ENCODE measurements at regions not wholly inside any gene's neighbourhood (a gene's known extent, or its start where the extent isn't known, plus 50 kb on each side); places are given as distances from the start of the nearest gene placed in this dataset.

- no peak for DNase-seq (ENCODE audit: low spot score)
Measured at GRCh38 chr2:147709655-147710054, 135.2 kb upstream of the ACVR2A start.

- DNase-seq (ENCODE audit: low spot score) = no peak
Measured at GRCh38 chr2:147703171-147703570, 141.7 kb upstream of the ACVR2A start.

GRCh38 chr2:147698166-147698565 is 146.7 kb upstream of the ACVR2A start:
- DNase-seq (ENCODE audit: low spot score) = no peak

GRCh38 chr2:147696426-147696825 is 148.4 kb upstream of the ACVR2A start:
- no peak for DNase-seq (ENCODE audit: low spot score)

GRCh38 chr2:147689220-147689909 is 155.5 kb upstream of the ACVR2A start:
- DNase-seq (ENCODE audit: low spot score) = no peak

- no peak for DNase-seq (ENCODE audit: low spot score)
Measured at GRCh38 chr2:147688242-147688641, 156.6 kb upstream of the ACVR2A start.

GRCh38 chr2:147686365-147686764 is 158.5 kb upstream of the ACVR2A start:
- DNase-seq (ENCODE audit: low spot score) = no peak

- DNase-seq (ENCODE audit: low spot score) = no peak
Measured at GRCh38 chr2:147684903-147685302, 159.9 kb upstream of the ACVR2A start.

GRCh38 chr2:147683380-147683779 is 161.4 kb upstream of the ACVR2A start:
- no peak for DNase-seq (ENCODE audit: low spot score)

GRCh38 chr2:147681093-147681492 is 163.7 kb upstream of the ACVR2A start:
- no peak for DNase-seq (ENCODE audit: low spot score)

- no peak for DNase-seq (ENCODE audit: low spot score)
Measured at GRCh38 chr2:147679955-147680531, 164.8 kb upstream of the ACVR2A start.

- no peak for DNase-seq (ENCODE audit: low spot score)
Measured at GRCh38 chr2:147679191-147679954, 165.5 kb upstream of the ACVR2A start.

- DNase-seq (ENCODE audit: low spot score) = peak; percentile 18
Measured at GRCh38 chr2:147665105-147665504, 179.7 kb upstream of the ACVR2A start.

- DNase-seq (ENCODE audit: low spot score) = no peak
Measured at GRCh38 chr2:147663962-147664361, 180.9 kb upstream of the ACVR2A start.

GRCh38 chr2:147663153-147663961 is 181.5 kb upstream of the ACVR2A start:
- DNase-seq (ENCODE audit: low spot score) = no peak

- DNase-seq (ENCODE audit: low spot score) = no peak
Measured at GRCh38 chr2:147662221-147662620, 182.6 kb upstream of the ACVR2A start.

- DNase-seq (ENCODE audit: low spot score) = no peak
Measured at GRCh38 chr2:147660680-147661079, 184.1 kb upstream of the ACVR2A start.

GRCh38 chr2:147659051-147659450 is 185.8 kb upstream of the ACVR2A start:
- DNase-seq (ENCODE audit: low spot score) = no peak

GRCh38 chr2:147657086-147658000 is 187.5 kb upstream of the ACVR2A start:
- no peak for DNase-seq (ENCODE audit: low spot score)

GRCh38 chr2:147649998-147650397 is 194.8 kb upstream of the ACVR2A start:
- DNase-seq (ENCODE audit: low spot score) = no peak

- DNase-seq (ENCODE audit: low spot score) = no peak
Measured at GRCh38 chr2:147649286-147649685, 195.5 kb upstream of the ACVR2A start.
